ENCODE measurements at regions not wholly inside any gene's neighbourhood (a gene's known extent, or its start where the extent isn't known, plus 50 kb on each side); places are given as distances from the start of the nearest gene placed in this dataset.

- no peaks in the 10 kb centered on the region for H3K9me3 Mint-ChIP-seq
- Histone ChIP-seq H3K4me3 (no peak overlapping the region), H3F3A (ENCODE audit: low read depth) (no peaks in the 10 kb centered on the region), H3K4me1 (no peaks in the 10 kb centered on the region), H3K27me3 (no peaks in the 10 kb centered on the region), H3K79me2 (ENCODE audit: low read depth) (no peaks in the 10 kb centered on the region), H3K9me3 (ENCODE audit: low read depth) (no peaks in the 10 kb centered on the region), H3K27ac (no peak overlapping the region), H3K4me2 (no peak overlapping the region), H3K36me3 (no peaks in the 10 kb centered on the region), H4K20me1 (ENCODE audit: low read depth) (no peaks in the 10 kb centered on the region), H3K9ac (no peak overlapping the region), H2AFZ (replicated peaks) (no peak overlapping the region)
- TF ChIP-seq EZH2phosphoT487 (IDR thresholded peaks at IDR 0.05) (no peak), EZH2 (IDR thresholded peaks at IDR 0.05) (no peak), CTCF (IDR thresholded peaks at IDR 0.05) (no peak)
- H3K27me3 Mint-ChIP-seq (ENCODE audit: insufficient read depth, low read depth), result peaks cover 2% of the 10 kb centered on the region
- peaks cover 3% of the 10 kb centered on the region for H3K4me1 Mint-ChIP-seq
- no peak overlapping the region for H3K27ac Mint-ChIP-seq
- DNase-seq (ENCODE audit: low spot score), result no peak
- no peak overlapping the region for H3K4me3 Mint-ChIP-seq
- H3K36me3 Mint-ChIP-seq, result no peaks in the 10 kb centered on the region
Observed at GRCh38 chr2:41182961-41183360, 731.1 kb upstream of the SLC8A1 start.

- no peaks in the 10 kb centered on the region for H3K36me3 ChIP-seq
- Mint-ChIP-seq H3K4me3 (no peak overlapping the region), H3K9me3 (no peaks in the 10 kb centered on the region), H3K4me1 (peaks cover 3% of the 10 kb centered on the region), H3K27me3 (ENCODE audit: insufficient read depth, low read depth) (peaks cover 2% of the 10 kb centered on the region), H3K36me3 (no peaks in the 10 kb centered on the region), H3K27ac (no peak overlapping the region)
- H3K27ac ChIP-seq, result no peak overlapping the region
- no peak for DNase-seq (ENCODE audit: low spot score)
- H3K79me2 ChIP-seq (ENCODE audit: low read depth), result no peaks in the 10 kb centered on the region
- H3F3A ChIP-seq (ENCODE audit: low read depth), result no peaks in the 10 kb centered on the region
- no peak overlapping the region for H2AFZ ChIP-seq (replicated peaks)
- no peaks in the 10 kb centered on the region for H3K4me1 ChIP-seq
- no peaks in the 10 kb centered on the region for H3K27me3 ChIP-seq
- TF ChIP-seq EZH2 (IDR thresholded peaks at IDR 0.05) (no peak), EZH2phosphoT487 (IDR thresholded peaks at IDR 0.05) (no peak), CTCF (IDR thresholded peaks at IDR 0.05) (no peak)
- H3K4me3 ChIP-seq, result no peak overlapping the region
- no peaks in the 10 kb centered on the region for H3K9me3 ChIP-seq (ENCODE audit: low read depth)
- H4K20me1 ChIP-seq (ENCODE audit: low read depth), result no peaks in the 10 kb centered on the region
- no peak overlapping the region for H3K4me2 ChIP-seq
- no peak overlapping the region for H3K9ac ChIP-seq
Observed at GRCh38 chr2:41187376-41188122, 735.7 kb upstream of the SLC8A1 start.

GRCh38 chr2:41194230-41194629 lies 742.3 kb upstream of the SLC8A1 start:
- Mint-ChIP-seq H3K27me3 (ENCODE audit: insufficient read depth, low read depth) (no peaks in the 10 kb centered on the region), H3K4me1 (peaks cover 20% of the 10 kb centered on the region), H3K4me3 (no peak overlapping the region), H3K9me3 (no peaks in the 10 kb centered on the region), H3K36me3 (no peaks in the 10 kb centered on the region), H3K27ac (peak overlapping the region; percentile 21)
- Histone ChIP-seq H3K4me1 (no peaks in the 10 kb centered on the region), H3K4me2 (no peak overlapping the region), H3K79me2 (ENCODE audit: low read depth) (no peaks in the 10 kb centered on the region), H3K9ac (no peak overlapping the region), H4K20me1 (ENCODE audit: low read depth) (no peaks in the 10 kb centered on the region), H3K4me3 (no peak overlapping the region), H3K27ac (no peak overlapping the region), H3K27me3 (no peaks in the 10 kb centered on the region), H3K9me3 (ENCODE audit: low read depth) (no peaks in the 10 kb centered on the region), H2AFZ (replicated peaks) (no peak overlapping the region), H3K36me3 (no peaks in the 10 kb centered on the region), H3F3A (ENCODE audit: low read depth) (no peaks in the 10 kb centered on the region)
- no peak for DNase-seq (ENCODE audit: low spot score)
- TF ChIP-seq EZH2phosphoT487 (IDR thresholded peaks at IDR 0.05), result no peak
- no peak for TF ChIP-seq EZH2 (IDR thresholded peaks at IDR 0.05)
- no peak for TF ChIP-seq CTCF (IDR thresholded peaks at IDR 0.05)

Measured in neural progenitor cell (in vitro differentiated cells).